Nucleus accumbens (tissue), 56 donors: ENCODE measurements at regions not wholly inside any gene's neighbourhood (a gene's known extent, or its start where the extent isn't known, plus 50 kb on each side); places are given as distances from the start of the nearest gene placed in this dataset.

Experiments
- DNase-seq, 56 donors: peaks; one replicate each; lab custom pipeline; 2025; lab: John Stamatoyannopoulos, UW

DNA sequence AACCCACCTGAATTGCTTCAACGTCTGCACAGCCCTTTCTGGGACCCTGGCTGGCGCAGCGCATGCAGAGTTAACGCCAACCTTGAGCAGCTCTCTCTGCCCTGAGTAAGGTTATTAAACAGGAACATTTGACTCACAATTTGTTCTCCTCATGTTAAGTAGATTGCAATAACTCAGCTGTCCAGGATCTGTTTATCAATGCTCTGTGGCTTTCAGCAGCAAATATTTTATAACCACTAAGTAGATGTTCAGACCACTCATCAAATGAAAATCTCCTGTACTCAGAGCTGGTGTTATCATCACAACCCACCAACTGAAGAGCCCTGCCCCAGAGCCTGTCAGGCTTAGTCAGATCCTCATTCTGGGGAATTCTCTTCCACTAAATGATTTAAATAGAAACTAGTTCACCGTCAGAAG, 403.0 kb downstream of the ZNF608 start:
- no peak for DNase-seq

DNA sequence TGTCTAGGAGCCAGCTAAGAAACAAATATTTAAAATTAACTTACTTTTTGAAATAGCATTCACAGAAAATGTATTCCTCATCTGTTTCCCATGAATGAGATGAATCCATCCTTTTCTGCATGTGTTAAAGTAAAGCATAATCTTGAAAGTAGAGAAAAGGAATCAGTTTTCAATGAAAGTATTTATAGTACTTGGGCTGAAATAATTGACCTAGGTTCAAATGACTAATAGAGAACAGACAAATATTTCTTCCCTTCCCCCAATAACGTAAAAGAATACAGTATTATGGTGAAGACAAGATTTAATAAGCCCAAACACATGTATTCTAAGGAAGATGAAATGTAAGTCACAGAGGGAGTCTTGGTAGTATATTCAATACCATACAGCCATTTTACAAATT, 403.5 kb downstream of the ZNF608 start:
- no peak for DNase-seq

DNA sequence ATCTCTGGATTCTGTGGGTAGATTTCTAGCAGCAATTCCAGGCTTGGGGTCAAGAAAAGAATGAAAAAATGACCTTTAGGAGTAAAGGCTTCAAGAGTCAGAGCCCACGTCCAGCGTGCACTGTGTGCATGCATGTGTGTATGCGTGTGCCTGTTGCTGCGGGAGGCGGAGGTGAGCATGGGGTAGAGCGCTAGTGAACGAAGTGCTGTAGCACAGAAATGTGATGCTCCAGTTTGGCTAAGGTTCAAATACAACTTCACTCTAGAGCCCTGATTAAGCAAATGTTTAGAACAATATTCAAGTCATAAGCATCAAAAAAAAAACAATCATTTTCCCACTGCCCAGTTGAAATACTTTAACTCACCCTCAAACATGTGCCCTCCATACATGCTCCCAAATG, 403.9 kb downstream of the ZNF608 start:
- no peak for DNase-seq

DNA sequence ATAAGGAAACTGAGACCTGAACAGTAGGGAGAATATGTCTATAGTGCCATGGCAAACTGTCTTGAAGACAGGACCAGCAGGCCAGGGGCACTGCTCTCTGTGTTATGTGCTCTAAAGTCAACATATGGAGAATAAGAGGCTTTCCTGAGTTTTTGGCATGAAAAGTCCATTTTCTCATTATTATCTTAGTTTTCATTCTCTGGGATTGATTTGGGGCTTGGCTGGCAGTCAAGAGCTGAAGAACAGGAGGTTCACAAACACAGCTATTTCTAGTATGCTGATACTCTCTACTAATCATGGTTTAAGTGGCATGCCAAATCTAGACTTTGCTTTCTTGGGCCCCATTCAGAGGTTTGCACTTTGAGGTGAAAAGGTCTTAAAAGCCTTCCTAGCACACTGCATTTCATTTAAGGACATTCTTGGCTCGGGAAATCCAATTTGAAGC, 404.4 kb downstream of the ZNF608 start:
- DNase-seq, result no peak

DNA sequence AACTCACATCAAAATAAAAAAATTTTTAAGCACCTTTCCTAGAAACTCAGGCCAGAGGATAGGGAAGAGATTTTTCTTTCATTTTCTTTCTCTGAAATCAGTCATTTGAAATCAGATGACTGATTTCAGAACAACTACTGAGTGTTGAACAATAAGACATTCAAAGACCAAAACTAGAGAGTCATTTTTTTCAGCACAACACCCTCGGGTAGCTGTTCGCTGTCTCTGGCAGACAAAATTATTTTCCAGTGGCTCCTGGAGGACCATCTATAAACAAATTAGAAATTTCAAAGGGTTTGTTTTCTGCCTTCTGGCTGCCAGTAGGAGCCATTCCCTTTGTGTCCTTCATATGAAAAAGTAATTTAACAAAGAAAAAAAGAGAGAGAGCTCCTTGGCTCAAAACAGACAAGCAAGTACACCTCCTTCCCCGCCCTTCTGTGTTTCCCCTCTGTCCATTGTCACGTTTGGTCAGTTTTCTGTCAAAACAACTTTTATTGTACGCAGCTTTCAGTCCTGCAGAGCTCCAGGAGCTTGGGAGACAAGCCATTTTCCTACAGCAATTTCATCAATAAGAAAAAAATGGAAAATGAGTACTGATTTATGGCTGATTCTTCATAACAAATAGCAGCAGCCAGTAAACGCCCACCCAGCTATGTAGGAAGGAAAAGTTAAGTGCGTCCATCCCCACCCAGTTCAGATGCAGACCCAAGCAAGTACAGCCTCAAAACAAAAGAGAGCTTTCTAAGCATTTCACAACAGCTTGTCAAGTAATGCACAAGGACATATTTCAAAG, 405.2 kb downstream of the ZNF608 start:
- DNase-seq, result peak in 9 of 56 donors; percentile 4 to 51 (median 12)

DNA sequence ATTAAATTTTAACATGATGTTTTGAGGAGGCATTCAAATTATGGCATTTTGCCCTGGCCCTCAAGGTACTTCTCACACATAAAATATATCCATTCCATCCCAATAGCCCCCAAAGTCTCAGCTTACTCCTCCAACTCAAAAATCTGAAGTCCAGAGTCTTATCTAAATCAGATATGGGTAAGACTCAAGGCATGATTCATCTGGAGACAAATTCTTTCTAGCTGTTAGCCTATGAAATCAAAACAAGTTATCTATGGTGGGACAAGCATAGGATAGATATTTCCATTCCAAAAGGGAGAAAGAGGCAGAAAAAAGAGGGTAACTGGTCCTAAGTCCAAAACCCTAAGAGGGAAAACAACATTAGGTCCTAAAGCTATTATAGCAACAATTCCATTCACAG, 408.4 kb downstream of the ZNF608 start:
- DNase-seq, result no peak

DNA sequence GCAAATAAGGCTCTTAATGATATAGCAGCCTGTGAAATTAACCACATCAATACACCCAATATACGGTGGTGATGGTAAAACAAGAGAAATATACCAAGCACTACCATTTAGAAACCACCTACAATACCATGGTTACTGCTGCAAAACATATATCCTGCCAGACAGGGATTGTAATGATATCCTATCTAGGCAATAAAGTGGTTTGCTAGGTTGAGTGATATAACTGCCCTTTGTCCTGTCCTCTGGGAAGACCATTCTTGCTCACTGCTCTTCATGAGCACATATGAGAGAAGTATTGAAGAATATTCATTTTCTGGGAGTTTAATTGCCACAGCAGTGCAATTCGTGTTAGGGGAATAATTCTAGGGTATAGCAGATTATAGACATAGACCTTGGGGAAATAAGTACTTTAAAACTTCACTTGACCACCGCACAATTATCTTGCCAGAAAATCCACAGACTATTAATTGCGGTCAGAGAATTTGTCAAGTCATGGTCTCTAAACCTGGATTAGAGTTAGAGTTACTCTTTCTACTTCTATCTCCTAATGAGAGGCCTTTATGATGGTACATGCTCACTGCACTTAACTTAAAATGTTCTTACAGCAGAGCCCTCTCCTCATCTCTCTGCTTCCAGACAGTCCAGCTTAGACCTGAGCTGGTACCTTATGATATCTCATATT, 413.0 kb downstream of the ZNF608 start:
- DNase-seq, result no peak

DNA sequence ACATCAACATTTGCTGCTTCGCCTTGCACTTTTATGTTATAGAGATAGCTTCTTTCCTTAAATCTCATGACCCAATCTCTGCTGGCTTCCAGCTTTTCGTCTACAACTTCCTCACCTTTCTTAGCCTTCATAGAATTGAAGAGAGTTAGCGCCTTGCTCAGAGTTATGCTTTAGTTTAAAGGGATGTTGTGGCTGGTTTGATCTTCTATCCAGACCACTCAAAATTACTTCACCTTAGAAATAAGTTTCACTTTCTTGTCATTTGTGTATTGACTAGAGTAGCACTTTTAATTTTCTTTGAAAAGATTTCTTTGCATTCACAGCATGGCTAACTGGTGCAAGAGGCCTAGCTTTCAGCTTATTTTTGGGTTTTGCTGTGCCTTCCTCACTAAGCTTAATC, 414.2 kb downstream of the ZNF608 start:
- DNase-seq, result no peak

DNA sequence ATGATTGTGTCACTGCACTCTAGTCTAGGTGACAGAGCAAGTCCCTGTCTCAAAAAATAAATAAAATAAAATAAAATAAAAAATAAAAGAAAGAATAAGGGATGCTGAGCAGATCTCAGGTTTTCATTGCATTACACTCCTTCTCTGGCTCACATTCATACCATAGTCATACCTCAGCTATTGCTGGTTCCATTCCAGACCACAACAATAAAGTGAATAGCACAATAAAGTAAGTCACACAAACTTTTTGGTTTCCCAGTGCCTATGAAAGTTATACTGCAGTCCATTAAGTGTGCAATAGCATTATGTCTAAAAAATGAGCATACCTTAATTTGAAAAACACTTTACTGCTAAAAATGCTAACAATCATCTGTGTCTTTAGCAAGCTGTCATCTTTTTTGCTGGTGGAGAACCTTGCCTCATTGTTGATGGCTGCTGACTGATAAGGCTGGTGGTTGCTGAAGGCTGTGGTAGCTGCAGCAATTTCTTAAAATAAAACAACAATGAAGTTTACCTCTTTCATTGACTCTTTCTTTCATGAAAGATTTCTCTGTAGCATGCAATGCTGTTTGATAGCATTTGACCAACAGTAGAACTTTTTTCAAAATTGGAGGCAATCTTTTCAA, 415.7 kb downstream of the ZNF608 start:
- DNase-seq, result no peak

DNA sequence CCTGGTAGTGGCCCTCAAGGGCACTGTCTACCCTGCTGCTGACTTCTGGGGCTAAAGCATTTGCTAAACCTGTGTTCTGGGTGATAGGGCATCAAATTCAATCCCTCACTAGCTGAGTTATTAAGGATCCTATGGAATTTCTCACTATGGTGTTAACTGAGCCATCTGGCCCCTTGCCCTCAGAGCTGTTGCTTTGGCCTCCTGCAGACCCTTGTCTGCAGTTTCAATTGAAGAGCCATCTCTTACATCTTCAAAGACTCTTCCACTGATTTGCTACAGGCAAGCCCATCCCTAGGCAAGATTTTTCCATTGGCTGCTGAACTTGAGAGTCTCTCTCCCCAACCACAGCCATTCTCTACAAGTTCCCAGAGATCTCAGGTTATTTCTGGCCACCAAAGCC, 418.2 kb downstream of the ZNF608 start:
- DNase-seq, result no peak

DNA sequence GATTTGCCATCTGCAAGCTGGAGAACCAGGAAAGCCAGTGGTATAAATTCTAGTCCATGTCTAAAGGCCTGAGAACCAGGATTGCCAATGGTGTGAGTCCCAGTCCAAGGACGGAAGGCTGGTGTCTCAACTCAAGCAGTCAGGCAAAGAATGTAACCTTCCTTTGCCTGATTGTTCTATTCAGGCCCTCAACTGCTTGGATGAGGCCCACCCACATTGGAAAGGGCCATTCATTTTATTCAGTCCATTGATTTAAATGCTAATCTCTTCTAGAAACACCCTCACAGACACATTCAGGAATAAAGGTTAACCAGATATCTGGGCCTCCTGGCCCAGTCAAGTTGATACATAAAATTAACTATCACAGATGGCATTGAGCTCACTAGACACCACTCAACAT, 427.8 kb downstream of the ZNF608 start:
- DNase-seq, result no peak

DNA sequence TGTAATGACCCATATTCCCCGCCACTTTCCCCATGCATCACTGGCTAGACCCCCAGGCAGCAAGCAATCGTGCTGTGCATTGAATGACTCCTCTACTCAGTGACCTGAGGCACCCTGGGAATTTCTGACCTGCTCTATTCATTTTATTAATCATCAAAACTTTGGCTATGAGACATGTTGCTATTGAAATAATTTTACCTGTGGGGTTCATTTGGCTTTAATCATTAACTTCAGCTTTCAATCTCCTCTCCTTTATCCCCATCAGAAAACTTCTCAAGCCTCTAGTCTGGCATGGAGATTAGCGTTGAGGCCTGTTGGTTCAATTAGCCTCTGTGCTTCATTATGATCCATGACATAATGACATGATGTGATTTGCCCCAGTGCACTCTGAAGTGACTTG, 429.0 kb downstream of the ZNF608 start:
- DNase-seq, result no peak

DNA sequence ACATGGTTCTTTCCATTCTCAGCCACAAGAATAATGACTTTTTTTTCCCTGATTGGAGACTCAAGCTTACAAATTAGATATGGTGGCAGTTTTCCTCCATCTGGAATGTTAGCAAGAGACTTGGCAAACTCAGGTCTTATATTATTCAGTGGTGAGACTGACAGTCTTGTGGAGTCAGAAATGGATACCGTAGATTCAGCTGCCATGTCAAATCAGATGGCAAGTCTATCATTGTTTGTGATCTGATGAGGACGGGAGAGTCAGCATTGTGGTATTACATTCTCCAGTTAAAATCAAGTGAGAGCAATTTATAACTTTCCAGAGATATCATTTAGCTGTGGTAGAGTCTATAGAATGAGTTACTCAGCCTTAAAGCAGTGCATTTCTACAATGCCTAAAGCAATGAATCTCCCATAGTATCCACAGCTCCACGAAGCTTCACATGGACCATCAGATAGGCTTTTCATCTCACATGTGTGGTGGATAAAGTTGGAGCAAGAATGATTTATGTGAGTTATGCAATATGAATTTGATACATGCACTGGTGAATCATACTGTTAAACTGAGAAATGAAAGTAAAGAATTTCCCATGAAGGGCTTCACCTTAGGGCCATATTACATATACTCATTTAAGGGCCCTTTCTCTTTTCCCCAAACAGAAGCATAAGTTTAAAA, 430.6 kb downstream of the ZNF608 start:
- DNase-seq, result no peak

DNA sequence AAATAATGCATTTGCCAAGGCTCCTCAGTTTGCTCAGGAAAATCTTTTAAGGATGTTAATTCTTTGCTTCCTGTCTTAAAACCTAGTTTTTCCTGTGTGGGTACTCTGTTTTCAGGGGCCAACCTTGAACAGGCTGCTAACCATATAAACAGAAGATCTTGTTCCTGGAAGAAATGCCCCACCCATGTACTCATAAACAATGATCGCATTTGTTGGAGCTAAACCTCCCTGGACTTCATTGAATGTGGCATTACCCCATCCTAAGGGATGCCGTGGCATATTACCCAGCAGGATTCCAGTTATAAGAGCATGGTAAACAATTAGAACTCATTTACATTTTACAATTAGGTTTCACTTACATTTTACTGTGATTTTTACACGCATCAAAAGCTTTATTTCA, 436.0 kb downstream of the ZNF608 start:
- no peak for DNase-seq

DNA sequence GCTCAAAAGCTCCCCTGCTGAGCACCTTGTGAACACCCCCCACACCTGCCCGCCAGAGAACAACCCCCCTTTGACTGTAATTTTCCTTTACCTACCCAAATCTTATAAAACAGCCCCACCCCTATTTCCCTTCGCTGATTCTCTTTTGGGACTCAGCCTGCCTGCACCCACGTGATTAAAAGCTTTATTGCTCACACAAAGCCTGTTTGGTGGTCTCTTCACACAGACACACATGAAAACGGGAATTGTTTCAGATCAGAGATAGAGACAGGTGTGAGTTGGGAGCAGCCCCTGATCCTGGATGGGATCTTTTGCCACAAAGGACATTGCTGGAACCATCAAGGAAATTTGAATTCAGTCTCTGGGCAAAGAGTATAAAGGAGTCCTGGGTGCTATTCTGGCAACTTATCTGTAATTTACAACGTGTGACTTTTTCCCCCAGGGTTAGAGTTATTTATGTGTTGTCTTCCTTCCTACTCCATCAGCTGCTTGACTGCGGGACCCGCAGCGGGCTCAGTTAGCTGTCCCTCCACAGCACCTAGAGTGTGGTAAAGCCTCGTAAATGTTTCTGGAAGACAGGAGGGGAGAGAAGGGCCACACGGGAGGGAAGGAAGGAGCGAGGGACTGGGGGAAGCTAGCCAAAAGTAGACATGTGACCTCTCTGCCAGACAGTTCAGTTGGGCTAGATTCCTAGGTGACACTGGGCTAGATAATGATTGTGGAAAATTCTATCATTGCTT, 437.0 kb downstream of the ZNF608 start:
- peak in 2 of 56 donors; percentile 1 to 6 for DNase-seq

DNA sequence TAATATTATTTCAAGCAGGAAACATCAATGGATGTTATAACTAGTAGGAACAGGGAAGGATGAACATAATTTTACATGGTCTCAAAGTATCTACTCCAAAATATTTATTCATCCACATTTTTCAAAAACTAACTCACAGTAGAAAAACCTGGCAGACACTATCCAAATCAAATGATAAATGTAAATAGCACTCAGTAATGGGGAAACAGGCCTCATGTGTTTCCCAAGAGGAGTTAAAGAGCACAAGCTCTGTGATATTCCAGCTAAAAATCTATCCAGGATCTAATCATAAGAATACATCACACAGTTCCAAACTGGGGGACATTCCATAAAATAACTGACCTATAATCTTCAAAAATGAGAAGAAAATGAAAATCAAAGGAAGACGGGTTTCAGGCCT, 443.1 kb downstream of the ZNF608 start:
- DNase-seq, result no peak

DNA sequence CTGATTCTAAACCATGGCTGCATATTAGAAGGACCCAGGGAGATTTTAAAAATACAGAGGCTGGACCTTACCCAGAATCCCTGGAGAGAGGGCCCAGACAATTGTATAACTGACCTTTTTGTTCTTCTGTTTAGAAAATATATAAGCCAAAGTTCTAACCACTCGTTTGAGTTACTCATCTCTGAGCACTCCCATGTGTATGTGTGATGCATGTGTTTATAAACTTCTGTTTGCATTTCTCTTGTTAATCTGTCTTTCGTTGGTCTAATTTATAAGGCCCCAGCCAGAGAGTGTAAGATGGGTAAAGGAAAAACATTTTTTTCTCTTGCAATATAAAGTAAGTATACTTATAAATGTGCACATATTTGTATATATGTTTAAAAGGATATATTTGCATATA, 443.9 kb downstream of the ZNF608 start:
- DNase-seq, result no peak

DNA sequence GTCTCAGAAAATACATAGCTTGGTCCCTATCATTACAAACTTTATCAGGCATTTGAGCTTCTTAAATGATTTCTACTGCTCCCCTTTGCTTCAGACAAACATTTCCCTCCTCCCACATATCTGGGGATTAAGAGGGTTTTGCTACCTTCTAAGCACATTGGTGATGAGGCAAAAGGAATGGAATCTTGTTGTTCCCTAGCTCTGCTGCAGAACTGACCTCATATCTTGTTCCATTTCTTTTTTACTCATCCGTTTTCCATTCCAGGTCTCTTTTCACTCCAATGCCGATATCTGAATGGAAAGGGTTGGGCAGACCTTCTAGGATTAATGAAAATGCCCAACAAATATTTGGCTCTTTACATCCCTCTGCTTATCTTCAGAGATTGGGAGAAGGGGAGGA, 444.6 kb downstream of the ZNF608 start:
- no peak for DNase-seq

DNA sequence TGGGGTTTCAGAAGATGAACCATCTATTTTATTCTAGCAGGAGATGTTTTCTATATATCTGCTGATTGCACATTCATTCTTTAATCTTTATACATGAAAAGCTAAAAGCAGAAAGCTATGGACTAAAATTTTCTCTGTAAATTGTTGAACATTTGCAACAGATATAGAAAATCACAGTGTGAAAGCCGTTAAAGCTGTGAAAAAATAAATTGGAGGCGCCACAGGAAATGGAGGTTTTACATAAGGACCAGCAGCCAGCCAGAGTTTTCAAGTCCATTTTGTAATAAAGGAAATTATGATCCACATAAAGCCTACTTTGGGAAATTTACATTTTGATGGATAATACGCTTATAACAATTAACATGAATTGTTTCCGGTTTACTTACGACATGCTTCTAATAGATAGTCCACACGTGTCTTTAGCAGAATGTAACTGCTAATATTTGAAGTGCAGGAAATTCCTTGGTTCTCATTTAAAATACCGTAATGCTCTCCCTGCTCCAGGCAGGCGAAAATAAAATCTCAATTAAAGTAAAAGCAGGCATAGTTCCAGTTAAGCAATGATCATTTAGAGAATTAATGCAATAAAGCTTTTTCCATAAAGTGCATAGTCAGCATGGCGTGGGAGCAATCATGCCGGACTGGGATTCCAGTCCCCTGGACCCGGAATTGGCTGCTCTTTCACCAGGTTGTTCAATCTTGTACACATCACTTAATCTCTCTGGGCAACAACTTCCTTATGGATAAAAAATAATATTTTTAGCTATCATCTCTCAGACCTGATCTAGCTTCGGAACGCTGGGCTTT, 445.4 kb downstream of the ZNF608 start:
- no peak for DNase-seq

DNA sequence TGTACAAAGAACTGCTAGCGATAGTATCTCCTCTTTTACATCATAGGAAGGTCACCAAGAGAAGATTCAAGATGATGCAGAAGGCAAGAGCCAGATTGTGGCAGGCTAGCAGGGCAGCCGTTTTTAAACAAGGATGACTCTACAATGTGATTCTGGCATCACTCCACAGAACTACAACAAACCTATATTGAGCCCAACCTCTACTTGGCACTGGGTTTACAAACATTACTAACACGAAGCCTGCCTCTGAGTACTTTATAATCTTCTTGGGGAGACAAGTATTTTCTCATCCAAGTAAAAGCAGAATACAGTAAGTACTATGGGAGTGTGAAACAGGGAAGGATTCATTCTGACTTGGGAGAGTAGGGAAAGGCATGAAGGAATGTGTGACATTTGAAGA, 448.6 kb downstream of the ZNF608 start:
- no peak for DNase-seq
